ENCODE measurements at regions not wholly inside any gene's neighbourhood (a gene's known extent, or its start where the extent isn't known, plus 50 kb on each side); places are given as distances from the start of the nearest gene placed in this dataset.
A peak's percentile ranks its signal among the peaks of the same experiment; 100 is the strongest.

DNA sequence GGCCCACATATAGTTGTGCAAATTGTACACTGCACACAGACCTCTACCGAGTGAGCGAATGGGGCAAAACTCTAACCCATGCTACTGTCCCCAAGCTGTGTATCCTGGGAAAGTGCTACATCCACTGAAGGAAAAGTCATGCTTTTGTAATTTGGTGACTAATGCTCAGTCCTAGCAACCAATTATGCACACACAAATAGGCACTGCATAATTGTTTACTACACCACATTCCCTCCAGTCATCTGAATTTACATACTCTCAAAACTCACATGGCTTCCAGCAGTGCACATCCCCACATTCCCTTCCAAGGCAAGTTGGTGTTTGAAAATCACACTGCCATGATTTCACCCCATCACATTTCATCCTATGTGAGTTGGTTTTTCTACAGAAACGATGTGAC is 125.9 kb upstream of the OSMR start:
- DNase-seq (ENCODE audit: low read depth), result peak; percentile 93

DNA sequence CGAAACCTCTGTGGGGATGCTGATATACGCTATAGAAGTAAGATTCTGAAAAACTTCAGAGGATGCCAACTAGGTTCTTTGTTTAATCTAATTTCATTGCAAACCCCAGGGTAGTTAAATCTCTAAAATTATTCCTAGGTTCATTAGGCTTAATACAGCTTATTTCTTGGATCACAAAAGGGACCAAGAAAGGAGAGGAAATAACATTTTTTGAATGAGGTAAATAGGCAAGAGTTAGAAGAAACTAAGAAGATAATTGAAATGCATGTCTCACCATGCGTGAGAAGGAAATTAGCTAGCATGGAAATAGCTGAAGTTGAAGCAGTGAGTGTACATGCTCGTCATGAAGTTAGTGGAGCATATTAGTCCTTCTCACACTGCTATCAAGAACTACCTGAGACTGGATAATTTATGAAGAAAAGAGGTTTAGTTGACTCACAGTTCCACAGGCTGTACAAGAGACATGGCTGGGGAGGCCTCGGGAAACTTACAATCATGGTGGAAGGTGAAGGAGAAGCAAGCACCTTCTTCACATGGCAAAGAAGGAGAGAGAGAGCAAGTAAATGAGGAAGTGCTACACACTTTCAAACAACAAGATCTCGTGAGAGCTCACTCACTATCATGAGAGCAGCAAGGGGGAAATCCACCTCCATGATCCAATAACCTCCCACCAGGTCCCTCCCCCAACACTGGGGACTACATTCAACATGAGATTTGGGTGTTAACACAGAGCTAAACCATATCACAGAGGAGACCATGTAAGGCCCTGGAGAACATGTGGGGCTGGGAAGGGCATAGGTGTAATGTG is 125.1 kb upstream of the OSMR start:
- no peak for DNase-seq (ENCODE audit: low read depth)

DNA sequence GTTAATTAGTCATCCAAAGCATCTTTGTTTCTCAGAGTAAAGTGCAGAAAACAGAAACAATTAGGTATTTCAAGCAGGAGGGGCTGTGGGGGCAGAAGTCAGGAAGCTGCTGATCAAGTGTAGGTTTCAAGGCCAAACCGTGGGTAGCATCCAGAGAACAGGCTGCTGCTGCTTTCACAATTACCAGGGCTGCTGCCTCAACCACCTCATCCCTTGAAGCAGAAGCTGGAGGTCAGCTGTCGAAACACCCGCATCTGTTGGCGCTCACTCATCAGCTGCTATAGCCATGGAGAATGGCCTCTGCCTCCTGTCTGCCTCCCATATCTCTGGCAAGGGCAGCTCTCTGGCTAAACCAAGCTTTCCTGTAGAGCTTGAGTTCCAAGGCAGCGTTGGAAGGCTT is 122.9 kb upstream of the OSMR start:
- DNase-seq (ENCODE audit: low read depth), result no peak

DNA sequence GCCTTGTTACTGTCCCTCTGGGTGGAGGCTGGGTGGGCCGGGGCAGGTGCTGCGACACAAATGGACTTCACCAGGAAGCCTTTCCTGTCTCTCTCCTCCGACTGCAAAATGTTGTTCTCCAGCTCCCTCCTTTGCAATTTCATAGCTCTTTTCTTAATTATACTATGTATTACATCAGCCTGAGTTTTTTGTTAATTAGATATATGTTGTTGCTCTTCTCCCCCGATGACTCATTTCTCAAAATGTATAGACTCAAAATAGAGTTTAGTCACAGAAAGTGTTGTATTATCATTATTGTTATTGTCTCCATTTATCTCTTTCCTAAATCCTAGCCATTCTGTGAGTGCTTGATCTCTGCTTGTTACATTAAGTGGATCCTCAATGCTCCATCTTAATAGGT is 122.4 kb upstream of the OSMR start:
- DNase-seq (ENCODE audit: low read depth), result no peak

DNA sequence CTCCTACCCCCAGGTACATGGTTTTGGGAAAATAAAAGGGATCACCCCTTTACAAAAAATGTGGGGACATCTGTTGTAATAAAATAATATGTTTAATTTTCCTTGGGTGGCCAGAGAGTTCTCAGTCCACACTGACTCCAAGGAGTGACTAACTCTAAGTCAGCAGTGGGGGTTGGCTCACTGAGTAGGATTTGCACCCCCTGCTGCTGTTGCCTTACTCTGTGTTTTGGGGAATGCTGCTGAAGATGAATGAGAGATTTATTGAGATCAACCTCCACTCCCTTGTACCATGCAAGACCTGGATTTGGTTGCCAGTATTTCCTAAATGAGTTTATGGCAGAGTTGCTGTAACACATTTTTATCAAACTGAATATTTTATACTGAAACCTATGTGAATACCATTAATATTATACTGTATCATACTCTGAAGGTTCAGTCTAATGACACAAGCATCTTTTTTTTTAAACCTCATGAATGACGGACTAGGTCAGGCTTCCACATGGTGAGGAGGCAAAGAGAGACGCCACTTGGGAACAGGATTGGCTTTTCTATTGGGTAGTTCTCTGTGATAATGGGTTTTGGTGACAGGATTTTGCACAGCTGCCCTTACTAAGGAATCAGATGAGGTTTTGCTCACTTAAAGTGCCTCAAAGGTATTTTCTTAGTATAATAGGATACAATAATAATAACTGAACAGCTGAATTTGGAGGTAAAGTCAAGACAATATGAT is 121.3 kb upstream of the OSMR start:
- no peak for DNase-seq (ENCODE audit: low read depth)

DNA sequence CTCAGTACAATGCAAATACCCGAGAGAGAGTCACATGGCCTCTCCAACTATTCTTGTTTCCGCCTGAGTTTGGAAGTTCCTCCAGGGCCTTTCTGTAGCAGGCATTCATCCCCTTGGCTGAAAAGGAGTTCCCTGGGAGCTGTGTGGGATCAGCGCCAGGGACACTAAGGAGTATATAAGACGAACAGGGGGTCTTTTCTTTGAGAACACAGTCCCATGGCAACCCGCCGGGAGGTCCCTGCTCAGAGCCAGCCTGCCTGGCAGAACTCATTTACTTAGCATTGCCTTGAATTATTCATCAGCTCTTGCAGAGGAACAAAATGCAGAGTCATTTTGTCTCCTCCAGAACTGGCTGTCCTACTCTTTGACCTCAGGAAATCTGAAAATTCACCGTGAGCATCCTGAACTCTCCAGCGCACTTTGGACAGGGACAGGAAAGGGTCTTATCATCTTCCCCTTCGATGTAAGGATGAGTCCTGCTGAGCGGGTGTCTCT is 120.4 kb upstream of the OSMR start:
- DNase-seq (ENCODE audit: low read depth), result no peak

DNA sequence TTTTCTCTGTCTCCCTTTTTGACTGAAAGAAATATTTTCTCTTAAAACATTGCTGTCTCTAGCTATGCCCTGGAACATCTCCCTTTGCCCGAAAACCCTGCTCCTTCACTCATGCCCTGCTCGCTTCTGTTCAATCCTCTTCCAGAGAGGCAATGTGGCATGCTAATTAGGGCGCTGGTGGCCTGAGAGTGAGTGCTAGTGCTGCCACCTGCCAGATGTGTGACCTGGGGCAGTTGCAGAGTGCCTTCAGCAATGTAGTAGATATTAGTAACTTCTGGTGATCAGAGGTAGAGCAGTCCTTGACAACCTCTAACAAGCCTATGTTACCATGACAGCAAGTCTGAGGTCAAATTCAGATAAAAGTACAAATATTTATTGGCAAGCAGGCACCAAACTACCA is 119.5 kb upstream of the OSMR start:
- no peak for DNase-seq (ENCODE audit: low read depth)

DNA sequence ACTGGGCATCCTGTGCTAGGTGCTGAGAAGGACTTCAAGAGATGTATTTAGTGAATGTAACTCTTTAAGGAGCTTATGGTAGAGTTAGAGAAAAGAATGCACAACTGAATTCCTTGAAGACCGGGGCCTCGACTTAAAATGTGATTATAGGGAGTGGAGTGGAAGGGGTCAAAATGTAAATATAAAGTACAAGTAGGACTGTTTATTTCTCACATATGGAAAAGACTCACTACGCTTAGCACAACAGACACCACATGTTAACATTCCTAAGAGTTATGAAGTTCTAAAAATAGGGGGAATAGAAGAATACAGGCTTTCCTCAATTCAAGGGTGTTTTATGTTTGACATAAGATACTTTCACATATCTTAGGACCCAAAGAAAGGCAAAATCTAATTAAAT is 117.8 kb upstream of the OSMR start:
- no peak for DNase-seq (ENCODE audit: low read depth)

DNA sequence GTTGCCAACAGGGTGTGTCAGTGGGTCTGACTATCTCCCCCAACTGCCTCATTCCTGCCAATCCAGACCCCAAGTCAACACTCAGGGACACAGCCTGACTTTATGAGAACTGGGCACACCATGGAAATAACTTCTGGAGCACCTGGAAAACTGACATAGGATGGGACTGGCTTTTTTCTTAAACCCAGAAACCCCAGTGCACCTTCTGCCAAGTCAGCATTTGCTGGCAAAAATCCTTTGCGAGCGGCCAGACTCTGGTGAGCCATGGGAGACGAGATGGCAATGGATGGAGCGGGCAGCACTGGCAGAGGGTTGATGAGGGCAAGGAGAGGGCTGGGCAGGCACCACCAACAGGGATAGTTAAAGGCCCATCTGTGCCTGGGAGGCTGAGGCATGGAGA is 114.4 kb upstream of the OSMR start:
- no peak for DNase-seq (ENCODE audit: low read depth)

DNA sequence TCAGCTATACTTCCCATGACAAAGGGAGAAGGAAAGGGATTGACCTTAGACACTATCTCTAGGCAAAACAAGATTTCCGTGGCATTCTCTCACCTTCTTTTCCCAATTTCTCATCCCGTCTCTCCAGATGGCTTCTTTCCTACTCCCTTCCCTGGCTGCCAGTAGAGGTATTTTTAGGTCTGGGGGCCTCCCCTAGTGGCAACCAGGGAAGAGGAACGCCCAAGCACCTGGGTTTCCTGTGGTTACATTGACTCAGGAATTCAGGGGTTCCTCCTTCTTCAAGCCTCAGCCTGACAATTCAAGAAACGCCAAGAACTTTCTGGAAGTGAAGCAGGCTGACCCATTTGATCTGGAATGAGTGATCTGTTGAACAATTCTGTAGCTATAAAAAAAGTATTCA is 111.5 kb upstream of the OSMR start:
- no peak for DNase-seq (ENCODE audit: low read depth)

DNA sequence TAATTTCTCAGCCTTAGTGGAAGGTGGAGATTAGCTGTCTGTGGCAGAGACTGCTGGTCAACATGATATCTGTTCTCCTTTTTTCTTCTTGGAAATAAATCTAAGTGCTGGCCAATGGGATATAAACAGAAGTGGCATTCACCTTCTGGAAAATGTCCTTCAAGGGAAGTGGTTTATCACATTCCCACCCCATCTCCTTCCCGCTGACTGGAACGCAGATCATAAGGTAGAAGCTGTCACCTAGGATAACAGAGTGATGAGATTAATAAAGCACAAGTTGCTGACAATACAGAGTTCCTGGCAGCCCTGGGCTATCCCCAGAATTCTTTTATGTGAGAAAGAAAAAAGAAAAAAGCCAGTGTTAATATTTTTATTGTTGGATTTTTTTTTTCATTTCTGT is 109.7 kb upstream of the OSMR start:
- DNase-seq (ENCODE audit: low read depth), result no peak

DNA sequence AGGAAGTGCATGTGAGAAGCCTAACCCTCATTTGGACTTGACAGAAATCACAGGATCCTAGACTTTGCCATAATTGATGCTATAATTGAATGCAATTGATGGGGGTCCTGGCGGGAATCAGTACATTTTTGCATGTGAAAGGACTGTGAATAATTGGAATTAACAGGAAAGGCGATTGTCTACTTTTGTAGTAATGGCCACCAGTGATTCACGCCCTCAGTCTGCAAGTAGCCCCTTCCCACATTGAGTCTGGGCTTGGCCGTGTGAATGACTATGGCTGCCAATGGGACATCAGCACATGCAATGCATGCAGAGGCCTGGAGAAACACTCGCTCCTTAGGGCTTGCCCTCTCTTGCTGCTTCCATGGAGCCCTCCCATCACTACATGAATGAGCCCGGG is 107.8 kb upstream of the OSMR start:
- DNase-seq (ENCODE audit: low read depth), result no peak

DNA sequence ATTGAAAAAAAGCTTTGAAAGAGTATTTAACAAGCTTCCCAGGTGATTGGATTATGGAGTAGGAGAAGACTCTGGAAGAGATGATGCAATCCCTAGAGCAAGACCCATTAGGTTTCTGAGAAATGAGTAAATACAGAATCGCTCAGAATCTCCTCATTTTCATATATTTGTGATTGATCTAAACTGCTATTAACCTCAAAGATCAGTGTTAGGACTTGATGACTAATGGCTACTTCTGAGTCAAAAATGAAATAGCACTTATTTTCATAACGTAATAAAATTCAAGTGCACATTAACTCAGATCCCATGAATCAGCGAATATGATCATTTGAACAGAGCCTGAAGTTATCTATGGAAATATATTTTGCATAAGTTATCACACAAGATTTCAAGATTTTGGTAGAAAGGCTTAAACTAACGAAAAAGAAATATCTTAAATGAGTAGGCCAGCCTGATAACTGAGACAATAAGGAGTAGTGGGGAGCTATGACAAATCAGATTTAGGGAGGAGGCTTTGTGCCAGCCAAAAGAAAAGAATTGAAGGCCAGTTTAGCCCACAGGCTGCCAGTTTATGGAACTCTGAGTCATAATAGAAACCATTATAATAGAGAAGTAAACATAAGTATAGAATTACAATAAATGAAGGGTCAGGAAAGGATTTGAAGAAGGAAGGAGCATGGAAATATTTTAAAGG is 106.7 kb upstream of the OSMR start:
- DNase-seq (ENCODE audit: low read depth), result no peak

DNA sequence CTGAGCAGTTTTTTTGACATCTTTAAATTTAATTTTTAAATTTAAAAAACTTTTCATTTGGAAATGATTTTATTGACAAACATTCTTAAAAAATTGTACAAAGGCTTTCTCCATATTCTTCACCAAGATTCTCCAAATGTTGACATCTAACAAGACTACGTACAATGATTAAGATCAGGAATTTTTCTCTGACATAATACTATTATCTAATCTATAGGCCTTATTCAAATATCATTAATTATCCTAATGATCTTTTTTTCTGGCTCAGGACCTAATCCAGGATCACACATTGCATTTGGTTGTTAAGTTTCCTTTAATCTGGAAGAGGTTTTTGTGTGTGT is 106.1 kb upstream of the OSMR start:
- no peak for DNase-seq (ENCODE audit: low read depth)

DNA sequence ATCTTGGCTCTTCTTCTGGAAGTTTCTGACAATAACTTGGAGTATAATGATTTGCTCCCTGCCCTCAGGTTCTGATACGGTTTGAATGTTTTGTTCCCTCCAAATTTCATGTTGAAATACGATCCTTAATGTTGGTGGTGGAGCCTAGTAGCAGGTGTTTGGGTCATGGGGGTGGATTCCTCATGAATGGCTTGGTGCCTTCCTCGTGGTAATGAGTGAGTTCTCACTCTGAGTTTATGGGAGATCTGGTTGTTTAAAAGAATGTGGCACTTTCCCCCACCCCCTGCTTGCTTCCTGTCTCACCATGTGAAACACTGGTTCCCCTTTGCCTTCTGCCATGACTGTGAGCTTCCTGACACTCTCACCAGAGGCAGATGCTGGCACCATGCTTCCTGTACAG is 103.0 kb upstream of the OSMR start:
- DNase-seq (ENCODE audit: low read depth), result no peak

DNA sequence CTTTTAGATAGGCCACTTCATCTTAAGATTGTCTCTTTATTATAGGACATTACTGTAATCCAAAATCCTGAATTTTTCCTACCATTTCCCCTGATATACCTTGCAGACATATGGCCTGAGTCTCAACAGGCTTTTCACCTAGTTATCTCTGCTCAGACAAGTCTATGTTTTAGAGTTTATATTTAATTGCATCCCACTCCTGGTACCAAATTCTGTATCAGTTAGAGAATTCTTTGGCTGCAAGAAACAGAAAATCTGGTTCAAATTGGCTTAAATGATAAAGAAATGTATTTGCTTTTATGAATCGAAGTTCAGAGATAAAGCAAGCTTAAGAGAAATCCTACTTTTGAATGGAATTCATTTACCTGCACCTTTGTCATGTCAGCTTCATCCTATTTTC is 102.2 kb upstream of the OSMR start:
- no peak for DNase-seq (ENCODE audit: low read depth)

DNA sequence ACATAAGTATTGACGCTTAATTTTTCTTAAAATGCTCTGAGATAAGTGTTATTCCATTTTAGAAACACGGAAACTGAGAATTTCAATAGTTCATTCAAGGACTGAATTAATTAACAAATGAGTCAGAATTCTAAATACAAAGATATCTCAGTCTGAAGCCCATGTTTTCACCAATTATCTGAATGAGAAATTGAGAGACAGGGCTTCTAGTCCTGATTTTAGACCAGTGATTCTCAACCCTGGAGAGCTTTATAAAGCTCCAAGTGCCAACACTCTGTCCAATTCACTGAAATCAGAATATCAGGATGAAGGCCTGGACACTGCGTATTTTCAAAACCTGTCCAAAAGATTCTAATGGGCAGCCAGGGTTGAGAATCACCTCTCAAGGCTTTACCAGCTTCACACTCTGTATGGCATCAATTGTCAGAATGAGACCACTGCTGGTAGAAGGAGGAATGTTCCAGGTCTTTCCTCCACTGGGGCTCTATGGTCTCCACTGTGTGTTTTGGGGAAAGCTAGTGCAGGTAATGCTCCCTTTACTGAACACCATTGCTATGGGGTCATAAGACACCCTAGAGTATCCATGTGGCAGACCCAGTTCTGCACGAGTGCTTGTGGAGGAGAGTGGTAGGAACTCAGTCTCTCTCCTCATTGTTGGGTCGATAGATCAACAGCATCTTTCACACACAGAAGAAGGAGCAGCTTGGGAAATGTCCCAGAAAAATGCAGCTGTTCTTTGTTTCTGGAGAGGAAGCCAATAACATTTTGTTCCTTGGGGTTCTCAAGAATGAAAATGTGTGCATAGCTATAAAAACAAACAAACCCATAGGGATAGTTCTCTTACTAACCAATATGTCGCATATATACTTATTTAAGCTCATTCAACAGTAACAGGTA is 99.7 kb upstream of the OSMR start:
- DNase-seq (ENCODE audit: low read depth), result no peak

DNA sequence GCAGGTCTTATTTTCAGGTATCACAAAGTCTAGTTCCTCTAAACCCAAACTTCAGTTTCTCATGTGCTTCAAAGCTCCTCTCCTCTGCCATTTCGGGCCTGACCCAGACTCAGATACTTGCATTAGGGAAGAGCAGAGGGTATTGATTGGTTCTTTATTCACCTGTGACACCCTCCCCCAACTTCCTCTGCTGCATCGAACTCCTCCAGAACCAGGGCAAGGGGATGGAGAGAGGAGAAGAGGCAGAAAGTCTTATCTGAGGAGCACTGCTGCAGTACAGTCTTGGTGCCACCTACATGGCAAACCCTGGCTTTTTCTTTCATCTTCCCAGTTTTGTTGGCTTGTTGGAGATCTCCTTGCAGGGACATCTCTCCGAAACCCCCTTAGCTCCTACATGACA is 96.0 kb upstream of the OSMR start:
- DNase-seq (ENCODE audit: low read depth), result no peak

DNA sequence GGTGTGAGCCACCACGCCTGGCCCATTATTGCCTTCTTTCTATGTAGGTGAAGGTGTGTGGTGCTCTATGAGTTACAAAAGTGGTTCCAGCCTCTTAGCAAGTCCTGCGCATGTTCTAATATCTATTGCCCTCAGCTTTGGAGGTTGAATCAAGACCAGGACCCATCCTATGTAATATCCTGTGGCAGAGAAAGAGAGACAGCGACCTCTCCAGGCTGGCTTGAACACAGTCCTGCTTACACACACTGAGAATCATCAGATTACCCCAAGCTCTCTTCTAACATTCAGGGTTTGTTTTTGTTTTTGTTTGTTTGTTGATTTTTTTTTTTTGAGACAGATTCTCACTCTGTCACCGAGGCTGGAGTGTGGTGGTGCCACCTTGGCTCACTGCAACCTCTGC is 94.7 kb upstream of the OSMR start:
- no peak for DNase-seq (ENCODE audit: low read depth)

DNA sequence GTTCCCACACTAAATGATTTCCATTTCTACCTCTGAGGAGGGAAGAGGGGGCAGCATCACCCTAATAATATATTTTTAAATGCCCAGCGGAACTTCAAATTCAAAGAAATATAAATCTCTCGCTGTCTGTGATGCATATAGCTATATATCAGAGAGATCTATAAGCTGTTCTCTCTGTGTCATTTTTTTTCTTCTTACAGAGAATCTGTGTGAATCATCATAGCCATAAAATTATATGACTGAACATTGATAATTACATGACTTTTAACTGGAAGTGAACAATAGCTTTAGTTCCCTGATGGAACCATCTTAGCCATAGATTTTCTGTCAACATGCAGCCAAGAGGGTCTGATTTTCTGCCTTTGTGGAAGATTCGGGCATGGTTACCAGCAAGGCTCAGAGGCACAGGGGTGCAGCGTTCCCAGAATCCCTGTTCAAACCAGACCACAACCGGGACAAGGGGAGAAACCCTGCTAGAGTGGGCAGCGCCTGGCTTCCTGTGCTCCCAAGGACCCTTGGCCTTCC is 93.7 kb upstream of the OSMR start:
- no peak for DNase-seq (ENCODE audit: low read depth)

DNA sequence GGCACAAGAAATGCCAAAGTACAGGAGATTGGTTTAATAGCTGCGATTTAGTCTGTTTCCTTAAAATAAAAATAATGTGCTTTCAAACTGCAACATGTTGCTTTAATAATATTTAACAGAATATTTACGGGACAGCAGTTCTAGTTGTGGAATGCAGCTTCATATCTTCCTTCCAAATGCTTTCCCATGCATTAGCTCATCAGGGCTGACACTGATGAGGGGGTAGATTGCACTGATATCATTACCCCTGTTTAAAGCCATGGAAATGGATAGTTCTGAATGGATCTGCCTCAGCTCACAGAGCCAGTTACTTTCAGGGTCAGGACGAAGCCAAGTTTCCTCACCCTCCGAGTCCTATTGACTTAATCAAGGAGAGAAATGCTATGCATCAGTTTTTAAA is 93.2 kb upstream of the OSMR start:
- DNase-seq (ENCODE audit: low read depth), result no peak

DNA sequence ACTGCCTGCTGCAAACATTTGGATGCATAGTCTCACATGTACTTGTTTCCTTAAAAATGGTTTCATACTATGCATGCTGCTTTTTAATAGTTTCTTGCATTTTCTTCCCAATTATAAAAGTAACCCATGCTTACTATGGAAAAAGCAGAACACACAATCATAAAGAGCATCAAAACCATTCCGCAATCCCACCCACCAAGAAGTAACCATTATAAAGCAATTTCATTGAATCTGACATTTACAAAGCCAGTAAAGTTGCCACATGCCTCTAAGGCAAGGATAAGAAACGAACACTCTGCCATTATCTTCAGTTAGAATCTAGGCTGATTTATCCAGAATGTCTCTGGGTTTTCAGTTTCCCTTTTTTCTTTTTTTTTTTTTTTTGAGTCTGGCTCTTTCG is 92.7 kb upstream of the OSMR start:
- no peak for DNase-seq (ENCODE audit: low read depth)
